Mucosa of descending colon (tissue), 3 donors: ENCODE measurements at regions not wholly inside any gene's neighbourhood (a gene's known extent, or its start where the extent isn't known, plus 50 kb on each side); places are given as distances from the start of the nearest gene placed in this dataset.

Experiments
- ATAC-seq: fragments of 200-7000 bp; cut with Tn5 transposase; one replicate; pipeline ENCODE4 v1.9.1; 2020; ENCODE audit warnings: mild to moderate bottlenecking, moderate library complexity
- DNase-seq, 3 donors: peaks; one replicate each; pipeline ENCODE4 v3.0.0-alpha.2; 2020
- H3K36me3 ChIP-seq: fragments of 200-600 bp; one replicate; pipeline ENCODE4 v1.8.0; 2021; ENCODE audit warnings: low read depth, mild to moderate bottlenecking
- H3K4me1 ChIP-seq: fragments of 200-600 bp; one replicate; pipeline ENCODE4 v1.8.0; 2021; ENCODE audit warnings: low read depth, mild to moderate bottlenecking
- H3K4me3 ChIP-seq: fragments of 200-600 bp; one replicate; pipeline ENCODE4 v1.8.0; 2021; ENCODE audit warnings: mild to moderate bottlenecking
- H3K9me3 ChIP-seq: fragments of 200-600 bp; one replicate; pipeline ENCODE4 v1.8.0; 2021; ENCODE audit warnings: mild to moderate bottlenecking
- intact Hi-C, 2 donors: fragments of 100-400 bp; cut with DNase I in 1 of 2; cut with micrococcal nuclease in 1 of 2; formaldehyde crosslinking; loops; one replicate each; pipeline versions ENCODE4 v1.11.0 to v1.11.1; 2022; cut with DNase I, micrococcal nuclease
- TF ChIP-seq, protein P1 (sequence below): fragments of 200-600 bp; IDR thresholded peaks from one replicate; pipeline ENCODE4 v1.8.0; 2022; ENCODE audit warnings: antibody characterized with exemption, mild to moderate bottlenecking
- donor health status: DM: no; HTN: no; CAD: no; lungs with moderate emphysema.
- donor health status: DM: no; HTN: no; CAD: no.
- donor health status: DM: no; HTN: yes; CAD: no.

- H3K4me1 ChIP-seq: no peaks in the 10 kb centered on the region
- DNase-seq: no peak
- no peaks in the 10 kb centered on the region for H3K36me3 ChIP-seq
- no peak for ATAC-seq
- H3K9me3 ChIP-seq: no peaks in the 10 kb centered on the region
- intact Hi-C loops: no loop called here
- H3K4me3 ChIP-seq: no peak overlapping the region
- TF ChIP-seq, protein P1, sequence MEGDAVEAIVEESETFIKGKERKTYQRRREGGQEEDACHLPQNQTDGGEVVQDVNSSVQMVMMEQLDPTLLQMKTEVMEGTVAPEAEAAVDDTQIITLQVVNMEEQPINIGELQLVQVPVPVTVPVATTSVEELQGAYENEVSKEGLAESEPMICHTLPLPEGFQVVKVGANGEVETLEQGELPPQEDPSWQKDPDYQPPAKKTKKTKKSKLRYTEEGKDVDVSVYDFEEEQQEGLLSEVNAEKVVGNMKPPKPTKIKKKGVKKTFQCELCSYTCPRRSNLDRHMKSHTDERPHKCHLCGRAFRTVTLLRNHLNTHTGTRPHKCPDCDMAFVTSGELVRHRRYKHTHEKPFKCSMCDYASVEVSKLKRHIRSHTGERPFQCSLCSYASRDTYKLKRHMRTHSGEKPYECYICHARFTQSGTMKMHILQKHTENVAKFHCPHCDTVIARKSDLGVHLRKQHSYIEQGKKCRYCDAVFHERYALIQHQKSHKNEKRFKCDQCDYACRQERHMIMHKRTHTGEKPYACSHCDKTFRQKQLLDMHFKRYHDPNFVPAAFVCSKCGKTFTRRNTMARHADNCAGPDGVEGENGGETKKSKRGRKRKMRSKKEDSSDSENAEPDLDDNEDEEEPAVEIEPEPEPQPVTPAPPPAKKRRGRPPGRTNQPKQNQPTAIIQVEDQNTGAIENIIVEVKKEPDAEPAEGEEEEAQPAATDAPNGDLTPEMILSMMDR: no peak
These were observed 232.5 kb downstream of the SUDS3 start for GRCh38 chr12:118608770-118609344.

DNA sequence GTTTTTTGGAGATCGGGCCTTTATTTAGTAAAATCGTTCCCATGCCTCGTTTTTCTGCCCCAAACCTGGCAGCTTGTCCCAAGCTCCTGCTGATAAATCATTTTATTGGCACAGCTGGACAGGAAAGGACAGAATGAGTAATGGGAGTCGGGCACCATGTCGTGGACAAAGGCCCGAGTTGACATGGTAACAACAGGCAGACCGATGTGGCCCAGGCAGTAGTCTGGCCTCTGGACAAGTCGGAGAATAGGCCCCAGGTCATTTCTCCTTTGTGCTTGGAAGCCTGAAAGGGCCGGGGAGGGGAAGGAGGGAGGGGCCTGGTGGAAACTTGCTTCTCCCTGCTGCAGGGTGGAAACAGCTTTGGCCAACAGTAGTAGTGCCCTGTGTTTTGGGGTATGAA lies 234.9 kb downstream of the SUDS3 start:
- intact Hi-C loops: no loop called here
- ATAC-seq: no peak
- no peak for DNase-seq
- Histone ChIP-seq H3K36me3 (no peaks in the 10 kb centered on the region), H3K4me3 (no peak overlapping the region), H3K4me1 (no peaks in the 10 kb centered on the region), H3K9me3 (no peaks in the 10 kb centered on the region)
- TF ChIP-seq, protein P1: no peak

DNA sequence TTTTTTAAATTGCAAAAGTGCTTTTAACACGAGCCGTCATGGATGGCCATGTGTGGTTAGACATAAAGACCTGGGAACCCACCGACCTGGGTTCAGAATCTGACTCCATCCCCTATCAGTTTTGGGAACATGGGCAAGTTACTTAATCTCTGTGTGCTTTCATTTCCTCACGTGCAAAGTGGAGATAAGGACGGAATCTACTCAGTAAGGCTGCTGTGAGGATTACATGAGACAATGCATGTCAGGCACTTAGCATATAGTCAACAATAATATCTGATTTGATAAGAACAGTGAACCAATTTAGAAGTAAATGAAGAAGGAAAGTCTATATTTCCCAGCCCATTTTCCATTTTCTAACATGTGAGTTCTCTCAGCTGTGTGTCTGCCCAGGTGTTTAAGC lies 235.4 kb downstream of the SUDS3 start:
- no peak for ATAC-seq
- H3K4me3 ChIP-seq: no peak overlapping the region
- no peaks in the 10 kb centered on the region for H3K4me1 ChIP-seq
- TF ChIP-seq, protein P1: no peak
- H3K9me3 ChIP-seq: no peaks in the 10 kb centered on the region
- DNase-seq: no peak
- intact Hi-C loops: no loop called here
- no peaks in the 10 kb centered on the region for H3K36me3 ChIP-seq

- intact Hi-C loops: no loop called here
- ATAC-seq (no peak), DNase-seq (no peak)
- no peak overlapping the region for H3K4me3 ChIP-seq
- TF ChIP-seq, protein P1: no peak
- H3K36me3 ChIP-seq: no peaks in the 10 kb centered on the region
- no peaks in the 10 kb centered on the region for H3K4me1 ChIP-seq
- no peaks in the 10 kb centered on the region for H3K9me3 ChIP-seq
These were observed 241.5 kb downstream of the SUDS3 start for GRCh38 chr12:118617611-118618450.

DNA sequence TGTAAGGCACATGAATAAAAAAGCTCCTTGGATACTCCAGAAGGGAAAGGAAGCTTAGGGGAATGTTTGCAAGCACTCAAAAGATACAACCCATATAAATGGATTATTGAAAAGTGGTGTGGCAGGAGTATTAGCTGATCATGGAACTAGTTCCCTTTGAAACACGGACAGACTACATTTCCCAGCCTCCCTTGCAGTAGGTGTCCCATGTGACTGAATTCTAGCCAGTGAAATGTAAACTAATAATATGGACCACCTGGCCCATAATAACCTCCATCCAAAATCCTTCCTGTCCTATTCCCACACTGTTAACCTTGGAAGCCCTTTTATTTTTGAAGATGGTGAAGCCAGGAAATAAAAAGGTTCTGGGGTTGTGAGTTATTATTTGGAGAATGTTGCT lies 242.3 kb downstream of the SUDS3 start:
- no peaks in the 10 kb centered on the region for H3K4me1 ChIP-seq
- DNase-seq: no peak
- ATAC-seq: no peak
- intact Hi-C loops: no loop called here
- TF ChIP-seq, protein P1: no peak
- H3K36me3 ChIP-seq: no peaks in the 10 kb centered on the region
- H3K4me3 ChIP-seq: no peak overlapping the region
- H3K9me3 ChIP-seq: no peaks in the 10 kb centered on the region
